NOMO-1 (cell line): ENCODE measurements at regions not wholly inside any gene's neighbourhood (a gene's known extent, or its start where the extent isn't known, plus 50 kb on each side); places are given as distances from the start of the nearest gene placed in this dataset.
"Not testable (repeated sequence)": the region's sequence is repeated elsewhere in the genome, so short reads cannot be mapped to it uniquely, and the experiment has no call there.

Source experiments
- DNase-seq, 2 experiments: peaks; one replicate each; lab custom pipeline; 2025; ENCODE audit not compliant: unreplicated experiment in 2 of 2; lab: John Stamatoyannopoulos, UW

GRCh38 chr2:53498210-53498609 is 269.4 kb upstream of the CHAC2 start:
- DNase-seq, result no peak

- DNase-seq, result no peak
These were observed 270.6 kb upstream of the CHAC2 start for GRCh38 chr2:53497020-53497419.

- no peak for DNase-seq
These were observed 274.4 kb upstream of the CHAC2 start for GRCh38 chr2:53493210-53493609.

- no peak for DNase-seq
These were observed 276.9 kb upstream of the CHAC2 start for GRCh38 chr2:53490659-53491058.

- DNase-seq, result not testable (repeated sequence)
These were observed 281.3 kb upstream of the CHAC2 start for GRCh38 chr2:53486185-53486899.

GRCh38 chr2:53485021-53485728 is 282.4 kb upstream of the CHAC2 start:
- no peak for DNase-seq

- DNase-seq, result no peak
These were observed 283.1 kb upstream of the CHAC2 start for GRCh38 chr2:53484531-53484930.

- DNase-seq, result no peak
These were observed 290.1 kb upstream of the CHAC2 start for GRCh38 chr2:53477517-53477916.

- DNase-seq, result no peak
These were observed 290.8 kb upstream of the CHAC2 start for GRCh38 chr2:53476834-53477233.

GRCh38 chr2:53475766-53476165 is 291.8 kb upstream of the CHAC2 start:
- no peak for DNase-seq

GRCh38 chr2:53475321-53475720 is 292.3 kb upstream of the CHAC2 start:
- no peak for DNase-seq

- no peak for DNase-seq
These were observed 292.7 kb upstream of the CHAC2 start for GRCh38 chr2:53474914-53475313.

- DNase-seq, result no peak
These were observed 293.8 kb upstream of the CHAC2 start for GRCh38 chr2:53473775-53474311.

GRCh38 chr2:53473236-53473635 is 294.4 kb upstream of the CHAC2 start:
- no peak for DNase-seq

- DNase-seq, result no peak
These were observed 300.0 kb upstream of the CHAC2 start for GRCh38 chr2:53467467-53468180.

GRCh38 chr2:53463806-53464726 is 303.5 kb upstream of the CHAC2 start:
- DNase-seq, result no peak

GRCh38 chr2:53460937-53461336 is 306.7 kb upstream of the CHAC2 start:
- DNase-seq, result no peak

GRCh38 chr2:53460347-53460746 is 307.3 kb upstream of the CHAC2 start:
- no peak for DNase-seq

GRCh38 chr2:53455094-53455493 is 312.5 kb upstream of the CHAC2 start:
- no peak for DNase-seq

GRCh38 chr2:53452957-53453748 is 314.5 kb upstream of the CHAC2 start:
- DNase-seq, result no peak
